Right lobe of liver (tissue), 6 donors: ENCODE measurements at regions not wholly inside any gene's neighbourhood (a gene's known extent, or its start where the extent isn't known, plus 50 kb on each side); places are given as distances from the start of the nearest gene placed in this dataset.

Experiments used
- ATAC-seq, 4 donors: fragments of 200-7000 bp; cut with Tn5 transposase; one replicate each; pipeline ENCODE4 v1.9.1; 2020; ENCODE audit warnings: mild to moderate bottlenecking in 4 of 4, moderate library complexity in 4 of 4
- DNase-seq, 3 donors: peaks; one replicate each; pipeline ENCODE4 v3.0.0-alpha.2; 2020
- H3K27ac ChIP-seq, 3 donors: fragments of 200-600 bp; one replicate each; pipeline ENCODE4 v1.8.0; 2022
- H3K27me3 ChIP-seq, 2 donors: fragments of 200-600 bp; one replicate each; pipeline ENCODE4 v1.8.0; 2022
- H3K36me3 ChIP-seq, 4 donors: fragments of 200-600 bp; sonication (generic) in 1 of 4; one replicate each; pipeline versions ENCODE4 v1.5.1 to v1.8.0; 2017 to 2022; ENCODE audit warnings: control low read depth in 1 of 4
- H3K4me1 ChIP-seq, 4 donors: fragments of 200-600 bp; sonication (generic) in 1 of 4; one replicate each; pipeline versions ENCODE4 v1.5.1 to v1.8.0; 2017 to 2022; ENCODE audit warnings: control low read depth in 1 of 4
- H3K4me3 ChIP-seq, 3 donors: fragments of 200-600 bp; one replicate each; pipeline ENCODE4 v1.8.0; 2022
- H3K9me3 ChIP-seq, 4 donors: fragments of 200-600 bp; sonication (generic) in 1 of 4; one replicate each; pipeline versions ENCODE4 v1.5.1 to v1.8.0; 2017 to 2022; ENCODE audit warnings: control low read depth in 1 of 4
- CTCF ChIP-seq, 4 donors: fragments of 200-600 bp in 3 of 4; fragments of 450-650 bp in 1 of 4; IDR thresholded peaks; one replicate each; pipeline versions ENCODE4 v1.5.1 to v1.8.0; 2016 to 2022; ENCODE audit warnings: antibody characterized with exemption in 4 of 4, mild to moderate bottlenecking in 2 of 4
- POLR2A ChIP-seq: fragments of 450-650 bp; IDR thresholded peaks from one replicate; pipeline ENCODE4 v1.6.1; 2017; ENCODE audit warnings: antibody characterized with exemption, mild to moderate bottlenecking
- WGBS: methylation state at CpG from one replicate; pipeline ENCODE4 v1.1.6; 2018; ENCODE audit warnings: low coverage, low lambda C conversion rate; ENCODE audit not compliant: insufficient coverage; ENCODE audit errors: missing lambda C conversion rate; 5-methylcytosine and 5-hydroxymethylcytosine counted together
- intact Hi-C, 2 donors: fragments of 100-400 bp; cut with DNase I; formaldehyde crosslinking; loops; one replicate each; pipeline versions ENCODE4 v1.11.2 to v1.14.1; 2022
- donor health status: DM: no; HTN: yes; CAD: no.
- donor health status: DM: no; HTN: no; CAD: no.
- donor health status: DM: no; HTN: no; CAD: no.
- donor health status: DM: no; HTN: yes; CAD: no.
- donor health status: DM: no; HTN: yes; CAD: no.

GRCh38 chr2:4336864-4337263 is 633.5 kb downstream of the DCDC2C start:
- intact Hi-C loops = no loop called here
- Histone ChIP-seq H3K4me1 (no peaks in the 10 kb centered on the region), H3K27ac (no peak overlapping the region), H3K36me3 (no peaks in the 10 kb centered on the region), H3K4me3 (no peak overlapping the region), H3K9me3 (no peaks in the 10 kb centered on the region), H3K27me3 (no peaks in the 10 kb centered on the region)
- DNase-seq = no peak
- no peak for TF ChIP-seq POLR2A
- no peak for TF ChIP-seq CTCF (IDR thresholded peaks at IDR 0.05)
- WGBS = 29% methylated on average over 4 of the region's 4 CpGs
- peak in 1 of 4 donors; percentile 61 for ATAC-seq

GRCh38 chr2:4338345-4338744 is 635.0 kb downstream of the DCDC2C start:
- Histone ChIP-seq H3K27me3 (no peaks in the 10 kb centered on the region), H3K4me1 (no peaks in the 10 kb centered on the region), H3K4me3 (no peak overlapping the region), H3K9me3 (no peaks in the 10 kb centered on the region), H3K36me3 (no peaks in the 10 kb centered on the region), H3K27ac (no peak overlapping the region)
- TF ChIP-seq POLR2A = no peak
- TF ChIP-seq CTCF (IDR thresholded peaks at IDR 0.05) = no peak
- DNase-seq = no peak
- intact Hi-C loops = no loop called here
- ATAC-seq = no peak

GRCh38 chr2:4340536-4340935 is 637.2 kb downstream of the DCDC2C start:
- H3K27me3 ChIP-seq = no peaks in the 10 kb centered on the region
- H3K27ac ChIP-seq = no peak overlapping the region
- ATAC-seq (no peak), DNase-seq (no peak)
- WGBS = 59% methylated on average over 1 of the region's 1 CpG
- no peak overlapping the region for H3K4me3 ChIP-seq
- intact Hi-C loops = no loop called here
- TF ChIP-seq POLR2A (no peak), CTCF (IDR thresholded peaks at IDR 0.05) (no peak)
- H3K9me3 ChIP-seq = no peaks in the 10 kb centered on the region
- no peaks in the 10 kb centered on the region for H3K4me1 ChIP-seq
- no peaks in the 10 kb centered on the region for H3K36me3 ChIP-seq

GRCh38 chr2:4346628-4347027 is 643.3 kb downstream of the DCDC2C start:
- WGBS = 14% methylated on average over 1 of the region's 1 CpG
- no peak overlapping the region for H3K4me3 ChIP-seq
- TF ChIP-seq CTCF (IDR thresholded peaks at IDR 0.05) (no peak), POLR2A (no peak)
- H3K4me1 ChIP-seq = no peaks in the 10 kb centered on the region
- no peaks in the 10 kb centered on the region for H3K36me3 ChIP-seq
- DNase-seq (no peak), ATAC-seq (no peak)
- H3K27ac ChIP-seq = no peak overlapping the region
- intact Hi-C loops = no loop called here
- no peaks in the 10 kb centered on the region for H3K27me3 ChIP-seq
- H3K9me3 ChIP-seq = no peaks in the 10 kb centered on the region

- Histone ChIP-seq H3K27me3 (no peaks in the 10 kb centered on the region), H3K4me3 (no peak overlapping the region), H3K36me3 (no peaks in the 10 kb centered on the region), H3K27ac (no peak overlapping the region), H3K4me1 (no peaks in the 10 kb centered on the region), H3K9me3 (no peaks in the 10 kb centered on the region)
- WGBS = 56% methylated on average over 4 of the region's 4 CpGs
- ATAC-seq (peak in 3 of 4 donors; percentile 41 to 75 (median 55)), DNase-seq (no peak)
- intact Hi-C loops = no loop called here
- TF ChIP-seq POLR2A = no peak
- TF ChIP-seq CTCF (IDR thresholded peaks at IDR 0.05) = no peak
Observed at GRCh38 chr2:4353668-4354067, 650.3 kb downstream of the DCDC2C start.
